HFFc6 (cell line): ENCODE measurements at regions not wholly inside any gene's neighbourhood (a gene's known extent, or its start where the extent isn't known, plus 50 kb on each side); places are given as distances from the start of the nearest gene placed in this dataset.

Experiments
- DNase-seq: peaks from one replicate; pipeline ENCODE4 v3.0.0-alpha.2; 2018
- H3K27ac Mint-ChIP-seq: 2 replicates; pipeline ENCODE4 v1.8.0; 2020; ENCODE audit warnings: mild to moderate bottlenecking, mixed read lengths
- H3K27me3 Mint-ChIP-seq: 2 replicates; pipeline ENCODE4 v1.8.0; 2021; ENCODE audit warnings: mild to moderate bottlenecking, moderate library complexity, mixed read lengths; ENCODE audit not compliant: insufficient read depth
- H3K36me3 Mint-ChIP-seq: 2 replicates; pipeline ENCODE4 v1.8.0; 2021; ENCODE audit warnings: low read depth, mixed read lengths
- H3K4me1 Mint-ChIP-seq: 2 replicates; pipeline ENCODE4 v1.8.0; 2020; ENCODE audit warnings: low read depth, mixed read lengths
- H3K4me3 Mint-ChIP-seq: 2 replicates; pipeline ENCODE4 v1.8.0; 2020; ENCODE audit warnings: mild to moderate bottlenecking, moderate library complexity, mixed read lengths
- H3K9me3 Mint-ChIP-seq: 2 replicates; pipeline ENCODE4 v1.8.0; 2020; ENCODE audit warnings: mild to moderate bottlenecking, mixed read lengths
- TF ChIP-seq, protein P1 (sequence below): fragments of 200-600 bp; sonication (generic); IDR thresholded peaks from 2 replicates; pipeline ENCODE4 v1.5.0; 2021; ENCODE audit warnings: antibody characterized with exemption, mild to moderate bottlenecking

DNA sequence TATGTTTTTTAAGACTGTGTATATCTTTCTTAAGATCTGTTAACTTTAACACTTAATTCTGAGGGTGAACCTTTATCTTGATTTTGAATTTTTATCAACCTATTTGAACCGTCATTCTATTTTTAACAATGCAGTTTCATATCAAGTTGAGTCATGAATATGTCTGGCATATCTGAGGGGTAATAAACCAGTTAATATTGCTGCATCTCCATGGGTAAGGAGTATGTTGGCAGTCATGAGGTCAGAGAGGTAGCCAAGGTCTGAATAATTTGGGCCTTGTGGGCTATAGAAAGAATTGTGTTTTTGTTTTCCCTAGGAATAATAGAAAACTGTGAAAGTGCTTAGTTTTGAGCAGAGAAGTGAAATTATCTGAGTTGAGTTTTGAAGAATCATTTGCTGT is 419.0 kb downstream of the PLK2 start:
- peaks cover 2% of the 10 kb centered on the region; the same call in 1 of the 2 replicates for H3K27me3 Mint-ChIP-seq
- no peak for DNase-seq
- no peaks in the 10 kb centered on the region for H3K36me3 Mint-ChIP-seq
- no peaks in the 10 kb centered on the region for H3K9me3 Mint-ChIP-seq
- no peak overlapping the region for H3K27ac Mint-ChIP-seq
- H3K4me1 Mint-ChIP-seq, result peaks cover 34% of the 10 kb centered on the region
- H3K4me3 Mint-ChIP-seq, result no peak overlapping the region
- TF ChIP-seq, protein P1, sequence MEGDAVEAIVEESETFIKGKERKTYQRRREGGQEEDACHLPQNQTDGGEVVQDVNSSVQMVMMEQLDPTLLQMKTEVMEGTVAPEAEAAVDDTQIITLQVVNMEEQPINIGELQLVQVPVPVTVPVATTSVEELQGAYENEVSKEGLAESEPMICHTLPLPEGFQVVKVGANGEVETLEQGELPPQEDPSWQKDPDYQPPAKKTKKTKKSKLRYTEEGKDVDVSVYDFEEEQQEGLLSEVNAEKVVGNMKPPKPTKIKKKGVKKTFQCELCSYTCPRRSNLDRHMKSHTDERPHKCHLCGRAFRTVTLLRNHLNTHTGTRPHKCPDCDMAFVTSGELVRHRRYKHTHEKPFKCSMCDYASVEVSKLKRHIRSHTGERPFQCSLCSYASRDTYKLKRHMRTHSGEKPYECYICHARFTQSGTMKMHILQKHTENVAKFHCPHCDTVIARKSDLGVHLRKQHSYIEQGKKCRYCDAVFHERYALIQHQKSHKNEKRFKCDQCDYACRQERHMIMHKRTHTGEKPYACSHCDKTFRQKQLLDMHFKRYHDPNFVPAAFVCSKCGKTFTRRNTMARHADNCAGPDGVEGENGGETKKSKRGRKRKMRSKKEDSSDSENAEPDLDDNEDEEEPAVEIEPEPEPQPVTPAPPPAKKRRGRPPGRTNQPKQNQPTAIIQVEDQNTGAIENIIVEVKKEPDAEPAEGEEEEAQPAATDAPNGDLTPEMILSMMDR, result no peak

DNA sequence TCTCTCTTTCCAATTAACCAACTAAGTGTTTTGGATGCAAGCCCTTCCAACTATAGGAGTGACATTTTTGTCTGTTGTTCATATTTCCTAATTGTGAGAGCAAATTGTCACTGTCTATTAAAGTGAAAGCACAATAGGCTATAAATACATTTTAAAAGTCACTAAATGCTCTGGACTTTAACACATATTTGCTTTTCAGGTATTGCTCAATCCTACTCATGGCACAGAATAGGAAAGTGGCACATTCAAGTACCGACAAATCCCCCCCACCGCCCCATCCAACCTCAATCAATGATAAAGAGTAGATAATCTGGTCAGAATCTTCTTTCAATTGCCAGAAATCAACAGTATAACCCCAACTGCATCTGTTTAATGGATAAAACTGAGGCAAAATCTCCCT is 419.8 kb downstream of the PLK2 start:
- TF ChIP-seq, protein P1, result no peak
- peaks cover 34% of the 10 kb centered on the region for H3K4me1 Mint-ChIP-seq
- no peaks in the 10 kb centered on the region for H3K36me3 Mint-ChIP-seq
- no peak overlapping the region for H3K27ac Mint-ChIP-seq
- no peak for DNase-seq
- no peaks in the 10 kb centered on the region for H3K9me3 Mint-ChIP-seq
- peaks cover 2% of the 10 kb centered on the region; the same call in 1 of the 2 replicates for H3K27me3 Mint-ChIP-seq
- H3K4me3 Mint-ChIP-seq, result 0 out of 2 replicates have a peak overlapping the region, but pooled peaks have one; percentile 5

DNA sequence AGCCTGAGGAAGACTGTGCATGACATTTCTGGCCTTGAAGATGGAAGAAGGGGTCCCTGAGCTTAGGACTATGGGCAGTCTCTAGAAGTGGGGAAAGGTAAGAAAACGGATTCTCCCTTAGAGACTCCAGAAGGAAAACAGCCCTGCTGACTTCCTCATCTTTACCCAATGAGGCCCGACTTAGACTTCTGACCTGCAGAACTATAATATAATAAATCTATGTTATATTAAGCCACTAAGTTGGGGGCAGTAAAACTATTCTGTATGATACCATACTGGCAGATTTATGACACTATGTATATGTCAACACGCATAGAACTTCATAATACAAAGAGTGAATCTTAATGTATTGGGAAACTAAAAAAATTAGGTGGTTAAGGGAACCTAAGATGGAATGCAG is 422.0 kb downstream of the PLK2 start:
- H3K9me3 Mint-ChIP-seq, result no peaks in the 10 kb centered on the region
- TF ChIP-seq, protein P1, result no peak
- H3K36me3 Mint-ChIP-seq, result no peaks in the 10 kb centered on the region
- no peak overlapping the region for H3K4me3 Mint-ChIP-seq
- H3K27me3 Mint-ChIP-seq, result peaks cover 1% of the 10 kb centered on the region; the same call in 1 of the 2 replicates
- H3K27ac Mint-ChIP-seq, result no peak overlapping the region
- peaks cover 24% of the 10 kb centered on the region for H3K4me1 Mint-ChIP-seq
- no peak for DNase-seq

DNA sequence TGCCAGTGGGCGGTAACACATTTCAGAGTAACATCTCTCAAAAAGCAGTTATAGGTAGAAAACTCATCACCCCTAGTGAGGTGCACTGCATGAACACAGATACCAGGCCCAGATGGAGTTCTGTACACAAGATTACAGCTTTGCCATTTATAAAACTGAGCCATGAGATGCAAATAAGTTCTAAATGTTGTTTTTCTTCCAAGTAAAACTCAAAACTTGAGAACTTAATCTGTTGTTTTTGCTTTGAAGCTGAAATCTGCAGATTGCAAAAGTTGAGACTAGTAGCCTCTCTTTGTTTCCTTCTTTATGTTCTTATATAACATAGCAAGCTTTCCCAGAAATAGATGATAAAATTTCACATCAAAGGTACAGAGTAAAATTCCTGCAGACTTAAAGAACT is 434.1 kb downstream of the PLK2 start:
- TF ChIP-seq, protein P1, result no peak
- H3K36me3 Mint-ChIP-seq, result no peaks in the 10 kb centered on the region
- H3K27me3 Mint-ChIP-seq, result no peaks in the 10 kb centered on the region; the same call in 1 of the 2 replicates
- DNase-seq, result no peak
- H3K9me3 Mint-ChIP-seq, result no peaks in the 10 kb centered on the region
- H3K27ac Mint-ChIP-seq, result no peak overlapping the region
- H3K4me3 Mint-ChIP-seq, result no peak overlapping the region
- no peaks in the 10 kb centered on the region for H3K4me1 Mint-ChIP-seq

DNA sequence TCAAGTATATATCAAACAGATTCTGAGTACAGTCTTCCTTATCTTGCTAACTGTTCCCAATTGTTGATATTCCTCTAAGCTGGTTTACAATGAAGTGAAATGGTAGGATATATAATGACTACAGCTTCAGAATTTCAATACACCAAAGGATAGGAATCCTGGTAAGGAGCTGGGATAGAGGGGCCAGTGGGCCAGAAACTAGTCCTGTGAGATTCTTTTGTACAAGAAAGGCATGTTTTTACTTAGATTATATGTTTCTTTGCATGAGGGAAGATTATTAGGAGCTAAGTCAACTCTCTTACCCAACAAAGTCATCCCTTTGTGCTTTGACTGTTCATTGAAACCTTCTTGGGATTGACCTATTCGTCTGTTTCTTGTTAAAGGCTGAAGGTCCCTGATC is 435.7 kb downstream of the PLK2 start:
- H3K27ac Mint-ChIP-seq, result no peak overlapping the region
- TF ChIP-seq, protein P1, result no peak
- no peaks in the 10 kb centered on the region; the same call in 1 of the 2 replicates for H3K27me3 Mint-ChIP-seq
- DNase-seq, result no peak
- no peaks in the 10 kb centered on the region for H3K36me3 Mint-ChIP-seq
- H3K9me3 Mint-ChIP-seq, result no peaks in the 10 kb centered on the region
- no peak overlapping the region for H3K4me3 Mint-ChIP-seq
- no peaks in the 10 kb centered on the region for H3K4me1 Mint-ChIP-seq

DNA sequence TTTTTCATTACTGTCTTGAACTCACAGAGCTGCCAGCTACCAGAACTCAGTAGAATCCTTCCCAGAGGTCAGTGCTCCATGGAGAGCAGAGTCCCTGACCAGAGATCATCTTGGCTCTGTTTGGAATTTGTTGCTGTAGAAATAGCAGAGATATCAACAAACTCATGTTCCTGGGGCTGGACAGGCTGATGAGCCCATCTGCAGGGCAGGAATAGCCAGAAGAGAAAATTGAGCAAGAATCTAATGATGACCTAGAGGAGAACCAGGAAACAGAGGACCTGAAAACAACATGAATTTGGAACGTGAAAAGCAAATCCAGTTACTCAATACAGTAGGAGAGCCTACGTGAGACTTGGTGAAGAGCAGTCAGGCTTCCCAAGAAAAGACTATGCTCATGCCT is 437.8 kb downstream of the PLK2 start:
- Mint-ChIP-seq H3K4me1 (no peaks in the 10 kb centered on the region), H3K27ac (no peak overlapping the region), H3K27me3 (no peaks in the 10 kb centered on the region; the same call in 1 of the 2 replicates), H3K9me3 (no peaks in the 10 kb centered on the region), H3K36me3 (no peaks in the 10 kb centered on the region), H3K4me3 (no peak overlapping the region)
- DNase-seq, result no peak
- TF ChIP-seq, protein P1, result no peak
